GM10266 (cell line): ENCODE measurements at regions not wholly inside any gene's neighbourhood (a gene's known extent, or its start where the extent isn't known, plus 50 kb on each side); places are given as distances from the start of the nearest gene placed in this dataset.

Experiments
- DNase-seq: peaks from one replicate; pipeline ENCODE4 v3.0.0; 2012; ENCODE audit errors: extremely low spot score
- CTCF ChIP-seq: IDR thresholded peaks from 2 replicates; pipeline ENCODE4 v1.5.1; 2012; ENCODE audit warnings: mild to moderate bottlenecking, low read depth; ENCODE audit not compliant: control insufficient read depth, insufficient read depth; ENCODE audit errors: missing control alignments

DNA sequence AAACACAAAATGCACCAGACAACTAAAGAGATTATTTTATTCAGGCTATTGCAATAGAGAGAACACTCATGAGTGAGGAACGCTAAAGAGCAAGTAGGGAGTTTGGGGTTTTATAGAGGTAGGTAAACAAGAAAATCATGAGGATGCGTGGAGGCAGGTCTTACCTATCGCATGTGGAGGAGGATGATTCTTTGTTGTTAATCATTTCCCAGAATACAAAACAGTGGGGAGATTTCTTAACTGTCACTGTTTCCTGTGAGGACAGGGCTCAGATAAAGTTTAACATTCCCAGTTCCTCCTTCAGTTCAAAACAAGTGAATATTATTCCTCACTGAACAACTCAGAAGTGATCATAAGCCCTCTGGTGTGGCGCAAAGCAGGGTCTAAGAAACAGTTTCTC is 156.1 kb upstream of the MGAT5 start:
- TF ChIP-seq CTCF, result no peak
- no peak for DNase-seq

DNA sequence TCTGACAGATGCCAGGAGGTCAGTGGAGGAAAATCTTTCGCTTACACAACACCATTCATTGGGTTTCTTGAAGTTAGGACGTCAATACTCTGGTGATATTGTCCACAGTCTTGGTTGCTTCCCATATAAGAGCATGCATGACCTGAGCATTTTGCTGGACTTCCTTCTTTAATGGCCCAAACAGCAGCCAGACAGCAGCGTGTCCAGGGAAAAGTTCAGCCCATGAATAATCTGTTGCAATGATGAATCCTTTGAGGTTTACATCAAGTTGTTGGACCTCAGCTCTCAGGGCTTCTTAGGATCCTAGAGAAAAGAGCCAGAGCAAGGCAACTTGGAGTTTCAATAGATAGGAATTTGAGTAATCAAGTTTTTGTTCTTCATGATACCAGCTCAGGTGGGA is 155.6 kb upstream of the MGAT5 start:
- TF ChIP-seq CTCF, result no peak
- DNase-seq, result no peak

DNA sequence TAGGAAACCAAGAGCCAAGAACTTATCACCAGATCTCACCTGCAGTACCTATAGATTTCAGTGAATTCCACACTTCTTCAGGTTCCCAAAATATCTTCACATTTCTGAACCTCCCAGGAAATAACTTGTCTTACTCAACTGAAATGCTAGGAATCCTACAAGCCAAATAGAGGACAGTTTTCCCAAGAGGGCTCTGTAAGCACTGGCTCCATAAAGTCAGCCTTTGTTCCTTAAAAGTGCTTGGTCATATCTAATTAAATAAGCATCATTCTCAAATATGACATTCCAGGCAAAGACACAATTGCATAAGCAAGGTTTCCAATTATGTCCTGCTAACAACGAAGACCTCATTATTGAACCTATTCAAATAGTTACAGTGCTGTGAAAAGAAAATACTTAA is 154.6 kb upstream of the MGAT5 start:
- DNase-seq, result no peak
- no peak for TF ChIP-seq CTCF

GRCh38 chr2:134103196-134103595 is 150.7 kb upstream of the MGAT5 start:
- no peak for TF ChIP-seq CTCF
- DNase-seq, result no peak

DNA sequence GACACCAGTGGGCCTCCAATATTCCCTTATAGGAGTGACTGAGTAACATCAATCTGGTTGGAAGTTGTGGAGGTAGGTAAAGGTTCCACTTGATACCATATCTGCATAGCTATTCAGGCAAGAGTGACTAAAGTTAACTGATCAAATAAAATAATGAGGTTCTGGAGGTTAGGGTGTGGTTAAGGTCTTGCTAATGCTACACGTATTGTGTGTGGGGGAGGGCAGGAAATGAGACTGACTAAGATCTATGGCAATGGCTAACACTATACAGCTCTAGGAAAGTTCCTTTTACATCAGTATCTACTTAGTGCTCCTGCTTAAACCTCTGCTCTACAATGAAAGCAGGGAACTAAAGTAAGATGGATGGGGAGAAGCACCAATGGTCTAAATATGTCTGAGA is 149.1 kb upstream of the MGAT5 start:
- no peak for DNase-seq
- no peak for TF ChIP-seq CTCF

GRCh38 chr2:134107402-134107801 is 146.5 kb upstream of the MGAT5 start:
- no peak for TF ChIP-seq CTCF
- no peak for DNase-seq

GRCh38 chr2:134108113-134108512 is 145.8 kb upstream of the MGAT5 start:
- no peak for DNase-seq
- TF ChIP-seq CTCF, result no peak
